IMR-90 (cell line): ENCODE measurements at regions not wholly inside any gene's neighbourhood (a gene's known extent, or its start where the extent isn't known, plus 50 kb on each side); places are given as distances from the start of the nearest gene placed in this dataset.

ENCODE experiments used
- ATAC-seq: fragments of 200-7000 bp; cut with Tn5 transposase; 2 replicates; pipeline ENCODE4 v1.9.1; 2020; ENCODE audit warnings: low read depth, mild to moderate bottlenecking, moderate library complexity
- BruUV-seq: library from RNA; stranded (reverse); fragments of 400-500 nt; replicated peaks from 2 replicates; lab custom pipeline; 2021; lab: Mats Ljungman, UMichigan
- CTCF ChIA-PET: fragments of 300-600 bp; formaldehyde crosslinking; extraction: SDS; loops from one replicate; lab custom pipeline; 2021; ENCODE audit warnings: antibody characterized with exemption; lab: Yijun Ruan, JAX
- POLR2A ChIA-PET: fragments of 300-600 bp; sonication (Branson Sonifier 250); formaldehyde crosslinking; loops from one replicate; lab custom pipeline; 2022; ENCODE audit warnings: antibody characterized with exemption; ENCODE audit not compliant: unreplicated experiment; lab: Charles Lee
- DNase-seq: peaks from one replicate; pipeline ENCODE4 v3.0.0; 2013
- H2AFZ ChIP-seq: replicated peaks from 2 replicates; pipeline ENCODE3; 2013; ENCODE audit warnings: low read length, mild to moderate bottlenecking; ENCODE audit not compliant: poor library complexity
- H2AK5ac ChIP-seq: 2 replicates; pipeline ENCODE4 v1.6.1; 2013; ENCODE audit warnings: low read depth, low read length, inconsistent platforms
- H2AK9ac ChIP-seq: replicated peaks from 2 replicates; pipeline ENCODE3; 2013; ENCODE audit warnings: mild to moderate bottlenecking, low read depth, low read length, moderate library complexity; ENCODE audit not compliant: poor library complexity
- H2BK120ac ChIP-seq: 2 replicates; pipeline ENCODE4 v1.6.1; 2013; ENCODE audit warnings: low read depth, low read length, inconsistent platforms
- H2BK15ac ChIP-seq: 3 replicates; pipeline ENCODE4 v1.6.1; 2013; ENCODE audit warnings: low read depth, low read length, inconsistent platforms
- H2BK20ac ChIP-seq: 2 replicates; pipeline ENCODE4 v1.6.1; 2013; ENCODE audit warnings: low read depth, mild to moderate bottlenecking, inconsistent platforms, low read length, moderate library complexity
- H2BK5ac ChIP-seq: 2 replicates; pipeline ENCODE4 v1.6.1; 2013; ENCODE audit warnings: mild to moderate bottlenecking, low read depth, low read length, inconsistent platforms; ENCODE audit not compliant: poor library complexity, severe bottlenecking
- H3K14ac ChIP-seq: replicated peaks from 2 replicates; pipeline ENCODE4 v1.6.1; 2013; ENCODE audit warnings: low read depth, low read length, inconsistent platforms
- H3K18ac ChIP-seq: 2 replicates; pipeline ENCODE4 v1.6.1; 2013; ENCODE audit warnings: low read depth, low read length, control low read depth
- H3K23ac ChIP-seq: 2 replicates; pipeline ENCODE4 v1.6.1; 2013; ENCODE audit warnings: low read depth, low read length, inconsistent platforms
- H3K27ac ChIP-seq: 2 replicates; pipeline ENCODE4 v1.5.1; 2013; ENCODE audit warnings: mild to moderate bottlenecking, control low read depth, low read length; ENCODE audit not compliant: insufficient read depth
- H3K27me3 ChIP-seq: 2 replicates; pipeline ENCODE4 v1.6.1; 2013; ENCODE audit warnings: low read length; ENCODE audit not compliant: control insufficient read depth, insufficient read depth
- H3K36me3 ChIP-seq: 2 replicates; pipeline ENCODE4 v1.6.1; 2013; ENCODE audit warnings: low read length, mixed read lengths; ENCODE audit not compliant: control insufficient read depth, insufficient read depth
- H3K4ac ChIP-seq: 2 replicates; pipeline ENCODE4 v1.6.1; 2013; ENCODE audit warnings: low read depth, low read length, inconsistent platforms
- H3K4me1 ChIP-seq: 2 replicates; pipeline ENCODE4 v1.6.1; 2013; ENCODE audit warnings: low read length, mixed read lengths; ENCODE audit not compliant: control insufficient read depth, insufficient read depth
- H3K4me2 ChIP-seq: 2 replicates; pipeline ENCODE4 v1.6.1; 2013; ENCODE audit warnings: low read depth, mild to moderate bottlenecking, control low read depth, low read length, moderate library complexity
- H3K4me3 ChIP-seq: 2 replicates; pipeline ENCODE4 v1.5.1; 2013; ENCODE audit warnings: low read depth, mild to moderate bottlenecking, control low read depth, low read length, moderate library complexity; ENCODE audit not compliant: insufficient read depth
- H3K56ac ChIP-seq: 2 replicates; pipeline ENCODE4 v1.6.1; 2013; ENCODE audit warnings: low read length, inconsistent platforms; ENCODE audit not compliant: insufficient read depth; ENCODE audit errors: extremely low read depth
- H3K79me1 ChIP-seq, 2 experiments: 2 replicates each; pipeline ENCODE4 v1.6.1; 2013; ENCODE audit warnings: low read length in 2 of 2, inconsistent platforms in 1 of 2, low read depth in 1 of 2
- H3K9ac ChIP-seq: 2 replicates; pipeline ENCODE4 v1.6.1; 2013; ENCODE audit warnings: low read depth, low read length, control low read depth
- H3K9me1 ChIP-seq: 2 replicates; pipeline ENCODE4 v1.6.1; 2013; ENCODE audit warnings: low read length, inconsistent platforms; ENCODE audit not compliant: insufficient read depth
- H3K9me3 ChIP-seq: 2 replicates; pipeline ENCODE4 v1.6.1; 2013; ENCODE audit warnings: low read length; ENCODE audit not compliant: control insufficient read depth, insufficient read depth
- H4K20me1 ChIP-seq: 2 replicates; pipeline ENCODE4 v1.6.1; 2013; ENCODE audit warnings: low read length, inconsistent platforms; ENCODE audit not compliant: insufficient read depth
- H4K5ac ChIP-seq: 2 replicates; pipeline ENCODE4 v1.6.1; 2013; ENCODE audit warnings: mild to moderate bottlenecking, low read depth, low read length, control low read depth
- H4K8ac ChIP-seq, 2 experiments: 2 replicates each; pipeline ENCODE4 v1.6.1; 2013; ENCODE audit warnings: low read depth in 2 of 2, low read length in 2 of 2, control low read depth in 1 of 2, inconsistent platforms in 1 of 2
- H4K91ac ChIP-seq: 2 replicates; pipeline ENCODE4 v1.6.1; 2013; ENCODE audit warnings: low read depth, low read length, inconsistent platforms; ENCODE audit not compliant: insufficient read depth
- BHLHE40 ChIP-seq: fragments of 150-350 bp; IDR thresholded peaks from 2 replicates; pipeline ENCODE4 v1.6.1; 2016; ENCODE audit warnings: mild to moderate bottlenecking, low read depth, low read length
- CEBPB ChIP-seq: IDR thresholded peaks from 2 replicates; pipeline ENCODE4 v1.6.1; 2012; ENCODE audit warnings: low read depth, low read length, improper control_type of control experiment
- CHD1 ChIP-seq: IDR thresholded peaks from 2 replicates; pipeline ENCODE4 v1.6.1; 2012; ENCODE audit warnings: low read depth, low read length, improper control_type of control experiment
- CTCF ChIP-seq: conservative IDR thresholded peaks from 2 replicates; pipeline ENCODE4 v1.5.1; 2012; ENCODE audit warnings: mild to moderate bottlenecking, low read depth, low read length, improper control_type of control experiment
- ELK1 ChIP-seq: fragments of 150-350 bp; IDR thresholded peaks from 2 replicates; pipeline ENCODE4 v1.6.1; 2016; ENCODE audit warnings: low read depth, mild to moderate bottlenecking, low read length, moderate library complexity, borderline replicate concordance
- FOS ChIP-seq: fragments of 150-350 bp; IDR thresholded peaks from 2 replicates; pipeline ENCODE4 v1.6.1; 2016; ENCODE audit warnings: low read depth, low read length
- MAZ ChIP-seq: IDR thresholded peaks from 2 replicates; pipeline ENCODE4 v1.6.1; 2012; ENCODE audit warnings: low read depth, mild to moderate bottlenecking, low read length, improper control_type of control experiment, moderate library complexity, borderline replicate concordance
- MXI1 ChIP-seq: IDR thresholded peaks from 2 replicates; pipeline ENCODE4 v1.6.1; 2012; ENCODE audit warnings: low read depth, mild to moderate bottlenecking, low read length, moderate library complexity, borderline replicate concordance
- NFE2L2 ChIP-seq: fragments of 150-350 bp; IDR thresholded peaks from 2 replicates; pipeline ENCODE4 v1.6.1; 2016; ENCODE audit warnings: low read depth, mild to moderate bottlenecking, low read length
- POLR2A ChIP-seq: IDR thresholded peaks from 2 replicates; pipeline ENCODE4 v1.6.1; 2012; ENCODE audit warnings: mild to moderate bottlenecking, low read depth, low read length
- RCOR1 ChIP-seq: IDR thresholded peaks from 2 replicates; pipeline ENCODE4 v1.6.1; 2012; ENCODE audit warnings: mild to moderate bottlenecking, low read length, improper control_type of control experiment; ENCODE audit not compliant: insufficient replicate concordance
- dilution Hi-C: fragments of 300-500 bp; cut with HindIII; formaldehyde crosslinking; loops from one replicate; pipeline ENCODE4 v1.14.3; 2018; ENCODE audit warnings: low sequenced_read_pairs; ENCODE audit not compliant: unreplicated experiment
- in situ Hi-C: fragments of 300-500 bp; cut with MboI; formaldehyde crosslinking; loops from 3 replicates; pipeline ENCODE4 v1.14.3; 2019; ENCODE audit warnings: low sequenced_read_pairs, inconsistent platforms, mixed read lengths
- intact Hi-C: fragments of 100-400 bp; cut with micrococcal nuclease; formaldehyde crosslinking; loops from 2 replicates; pipeline ENCODE4 v1.10.0; 2022

- ChIA-PET POLR2A (no interaction called here), CTCF (no interaction called here)
- intact Hi-C loops: no loop called here
- Histone ChIP-seq H3K27ac (no peak overlapping the region), H3K4me3 (no peak overlapping the region), H2BK20ac (no peak overlapping the region), H2AFZ (no peak overlapping the region), H3K23ac (no peak overlapping the region), H4K8ac (no peak overlapping the region), H4K5ac (no peak overlapping the region), H3K9me1 (no peaks in the 10 kb centered on the region), H3K4me2 (no peak overlapping the region), H2BK15ac (no peak overlapping the region), H3K9me3 (peaks cover 2% of the 10 kb centered on the region), H2AK5ac (no peak overlapping the region), H3K27me3 (no peaks in the 10 kb centered on the region), H4K20me1 (no peaks in the 10 kb centered on the region), H3K56ac (no peak overlapping the region), H2AK9ac (no peak overlapping the region), H3K4ac (no peak overlapping the region), H3K18ac (no peak overlapping the region), H3K79me1 (no peaks in the 10 kb centered on the region), H3K9ac (no peak overlapping the region), H2BK5ac (no peak overlapping the region), H3K4me1 (no peaks in the 10 kb centered on the region), H3K14ac (no peak overlapping the region), H2BK120ac (no peak overlapping the region), H3K36me3 (no peaks in the 10 kb centered on the region), H4K91ac (no peak overlapping the region)
- DNase-seq: no peak
- no peak for TF ChIP-seq BHLHE40
- TF ChIP-seq FOS: no peak
- TF ChIP-seq RCOR1: no peak
- no peak for TF ChIP-seq ELK1
- no peak for TF ChIP-seq NFE2L2
- no peak for TF ChIP-seq CEBPB
- no peak for TF ChIP-seq CTCF
- no peak for TF ChIP-seq CHD1
- TF ChIP-seq MAZ: no peak
- no peak for TF ChIP-seq POLR2A
- TF ChIP-seq MXI1: no peak
- dilution Hi-C loops: no loop called here
- in situ Hi-C loops: no loop called here
- ATAC-seq: no peak
- BruUV-seq: no TSS peak
Observed at GRCh38 chrX:20906571-20906970, 467.6 kb upstream of the CNKSR2 start.
